GM12878 (cell line): ENCODE measurements at regions not wholly inside any gene's neighbourhood (a gene's known extent, or its start where the extent isn't known, plus 50 kb on each side); places are given as distances from the start of the nearest gene placed in this dataset.

ENCODE experiments used
- ATAC-seq: fragments of 200-7000 bp; cut with Tn5 transposase; 3 replicates; pipeline ENCODE4 v1.9.1; 2020; ENCODE audit warnings: mild to moderate bottlenecking, moderate library complexity
- BruUV-seq: library from RNA; stranded (reverse); fragments of 400-500 nt; replicated peaks from 2 replicates; lab custom pipeline; 2021; lab: Mats Ljungman, UMichigan
- CTCF ChIA-PET: fragments of 300-600 bp; sonication (Branson Sonifier 250); formaldehyde crosslinking; extraction: SDS; loops from one replicate; lab custom pipeline; 2021; ENCODE audit warnings: inconsistent platforms; lab: Yijun Ruan, JAX
- POLR2A ChIA-PET: fragments of 350-600 bp; formaldehyde crosslinking; extraction: SDS; loops from one replicate; lab custom pipeline; 2021; ENCODE audit warnings: inconsistent platforms; lab: Charles Lee
- RAD21 ChIA-PET: fragments of 300-600 bp; sonication (Branson Sonifier 250); formaldehyde crosslinking; loops from one replicate; lab custom pipeline; 2023; ENCODE audit warnings: antibody characterized with exemption; ENCODE audit not compliant: unreplicated experiment; lab: Charles Lee
- SMC1A ChIA-PET: fragments of 300-600 bp; sonication (Branson Sonifier 250); formaldehyde crosslinking; loops from one replicate; lab custom pipeline; 2023; ENCODE audit not compliant: unreplicated experiment, uncharacterized antibody; lab: Charles Lee
- DNase-seq: peaks from one replicate; pipeline ENCODE4 v3.0.0-alpha.2; 2011; ENCODE audit warnings: low read depth, low spot score
- FAIRE-seq: peaks from 3 replicates; lab custom pipeline; 2011; peaks lifted over from hg19 to GRCh38; lab: Jason Lieb, UNC
- H2AFZ ChIP-seq: 2 replicates; pipeline ENCODE4 v1.6.0; 2011; ENCODE audit warnings: low read depth, low read length, control low read depth; ENCODE audit not compliant: control insufficient read depth
- H3K27ac ChIP-seq: 2 replicates; pipeline ENCODE4 v1.5.1; 2011; ENCODE audit warnings: control low read depth; ENCODE audit not compliant: control insufficient read depth, insufficient read depth
- H3K27me3 ChIP-seq, 2 experiments: replicated peaks in 1 of 2; 2 replicates each; pipeline versions ENCODE4 v1.6.0 to v1.6.1; 2011; ENCODE audit warnings: low read length in 1 of 2; ENCODE audit not compliant: control insufficient read depth in 2 of 2, insufficient read depth in 2 of 2
- H3K36me3 ChIP-seq, 2 experiments: 2 replicates each; pipeline ENCODE4 v1.5.1; 2011; ENCODE audit warnings: low read length in 1 of 2; ENCODE audit not compliant: control insufficient read depth in 2 of 2, insufficient read depth in 2 of 2
- H3K4me1 ChIP-seq: 2 replicates; pipeline ENCODE4 v1.6.1; 2011; ENCODE audit warnings: mild to moderate bottlenecking, low read length, moderate library complexity, mixed read lengths; ENCODE audit not compliant: control insufficient read depth, insufficient read depth
- H3K4me2 ChIP-seq: 2 replicates; pipeline ENCODE4 v1.6.0; 2011; ENCODE audit warnings: control low read depth; ENCODE audit not compliant: control insufficient read depth, insufficient read depth
- H3K4me3 ChIP-seq: fragments of 200-600 bp; sonication (generic); 2 replicates; pipeline ENCODE4 v1.5.1; 2016
- H3K79me2 ChIP-seq: 2 replicates; pipeline ENCODE4 v1.6.0; 2011; ENCODE audit warnings: low read length; ENCODE audit not compliant: control insufficient read depth, insufficient read depth
- H3K9ac ChIP-seq: 2 replicates; pipeline ENCODE4 v1.8.0; 2011; ENCODE audit warnings: low read length, control low read depth, mixed read lengths; ENCODE audit not compliant: control insufficient read depth, insufficient read depth
- H3K9me3 ChIP-seq: replicated peaks from 3 replicates; pipeline ENCODE4 v1.5.1; 2011; ENCODE audit warnings: mild to moderate bottlenecking, low read length; ENCODE audit not compliant: control insufficient read depth, insufficient read depth
- H4K20me1 ChIP-seq: 2 replicates; pipeline ENCODE4 v1.6.0; 2011; ENCODE audit not compliant: control insufficient read depth, insufficient read depth
- RAD21 ChIP-seq: IDR thresholded peaks from 2 replicates; pipeline ENCODE4 v1.6.1; 2011; ENCODE audit warnings: mild to moderate bottlenecking, low read depth, low read length, moderate library complexity; ENCODE audit not compliant: insufficient read depth
- RAD51 ChIP-seq: fragments of 450-650 bp; IDR thresholded peaks from 2 replicates; pipeline ENCODE4 v1.6.1; 2016; ENCODE audit warnings: moderate library complexity, mild to moderate bottlenecking, inconsistent platforms
- RELA ChIP-seq: fragments of 450-650 bp; IDR thresholded peaks from 2 replicates; pipeline ENCODE4 v1.8.0; 2014; ENCODE audit warnings: borderline replicate concordance; ENCODE audit not compliant: partially characterized antibody
- SMARCA5 ChIP-seq: fragments of 450-650 bp; IDR thresholded peaks from 2 replicates; pipeline ENCODE4 v1.6.1; 2017; ENCODE audit warnings: mild to moderate bottlenecking
- SMC3 ChIP-seq: IDR thresholded peaks from 2 replicates; pipeline ENCODE4 v1.6.1; 2011; ENCODE audit warnings: low read length, improper control_type of control experiment, borderline replicate concordance
- TBL1XR1 ChIP-seq: IDR thresholded peaks from 2 replicates; pipeline ENCODE4 v1.6.1; 2012; ENCODE audit warnings: low read depth, low read length, improper control_type of control experiment
- WGBS: methylation state at CpG from one replicate; pipeline ENCODE4 v1.1.6; 2016; ENCODE audit warnings: low lambda C conversion rate; ENCODE audit not compliant: insufficient replicate concordance, insufficient coverage; ENCODE audit errors: missing lambda C conversion rate; 5-methylcytosine and 5-hydroxymethylcytosine counted together
- in situ Hi-C: fragments of 300-500 bp; cut with MboI; formaldehyde crosslinking; loops from 9 replicates; pipeline ENCODE4 v1.14.3; 2018; ENCODE audit warnings: mixed read lengths
- intact Hi-C: fragments of 100-400 bp; cut with micrococcal nuclease; formaldehyde crosslinking; loops from one replicate; pipeline ENCODE4 v1.14.2; 2022; ENCODE audit not compliant: unreplicated experiment
- TF ChIP-seq, protein P1 (sequence below), 3 experiments: IDR thresholded peaks in 2 of 3; conservative IDR thresholded peaks in 1 of 3; 2 replicates each; pipeline ENCODE4 v1.5.1; 2011; ENCODE audit warnings: low read depth in 3 of 3, low read length in 3 of 3, mild to moderate bottlenecking in 3 of 3, control low read depth in 2 of 3, moderate library complexity in 2 of 3, inconsistent platforms in 1 of 3, mixed read lengths in 1 of 3; ENCODE audit not compliant: control insufficient read depth in 2 of 3, insufficient read depth in 1 of 3; ENCODE audit errors: extremely low read depth in 1 of 3
- TF ChIP-seq, protein P2 (sequence below): fragments of 450-650 bp; IDR thresholded peaks from 2 replicates; pipeline ENCODE4 v1.6.1; 2017; ENCODE audit warnings: antibody characterized with exemption, mild to moderate bottlenecking, moderate library complexity
- TF ChIP-seq, protein P3 (sequence below): fragments of 150-350 bp; IDR thresholded peaks from 2 replicates; pipeline ENCODE4 v1.6.1; 2016; ENCODE audit warnings: low read depth, low read length

DNA sequence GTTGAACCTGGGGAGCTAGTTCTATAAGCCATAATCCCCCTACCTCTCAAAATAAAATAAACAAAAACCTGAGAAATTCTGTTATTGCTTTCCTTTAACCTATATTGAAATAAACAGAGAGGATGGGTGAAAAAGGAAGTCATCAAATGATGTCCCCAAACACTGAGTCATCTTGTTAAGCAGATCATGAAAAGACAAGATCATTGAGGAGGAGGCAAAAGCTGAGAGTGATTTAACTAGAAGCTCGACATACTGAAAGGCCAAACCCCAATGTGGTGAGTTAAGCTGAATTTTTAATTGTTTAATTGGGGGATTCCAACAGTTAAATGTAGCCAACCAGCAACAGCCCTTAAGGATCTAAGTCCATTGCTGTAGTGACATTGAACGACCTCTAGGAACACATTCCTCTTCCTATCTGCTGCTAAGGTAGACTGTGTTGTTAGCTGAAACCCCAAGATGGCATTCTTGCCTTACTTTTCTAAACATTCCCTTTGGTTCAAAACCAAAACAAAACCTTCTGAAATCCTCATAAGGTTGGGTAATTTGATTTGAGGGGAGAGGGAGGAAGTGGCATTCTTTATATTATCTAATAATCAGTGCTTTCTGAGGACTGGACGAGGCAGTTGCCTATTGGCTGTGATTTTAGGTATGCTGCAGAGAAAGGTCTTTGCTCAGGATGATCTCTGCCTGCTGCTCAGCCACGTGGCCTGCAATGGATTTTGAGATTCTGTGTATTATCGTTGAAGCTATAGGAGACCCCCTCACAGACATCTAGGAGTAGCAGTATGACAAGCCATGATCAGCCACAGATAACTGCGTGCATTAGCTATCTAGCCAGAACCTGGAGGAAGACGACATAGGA lies 62.7 kb upstream of the BNIP2 start:
- H3K4me2 ChIP-seq, result no peak overlapping the region
- H3K9ac ChIP-seq, result no peak overlapping the region
- no peak for DNase-seq
- H3K9me3 ChIP-seq, result no peaks in the 10 kb centered on the region
- ChIA-PET SMC1A (interaction anchor here (0.6 to 0.7 kb wide), 2 partner anchors 10 to 60 kb away, joined by 3 to 4 read pairs; no protein-coding TSS in a partner anchor), RAD21 (no interaction called here), POLR2A (no interaction called here), CTCF (interaction anchor here (1.1 to 1.7 kb wide), 2 partner anchors 60 to 575 kb away, joined by 3 to 4 read pairs; no protein-coding TSS in a partner anchor)
- ATAC-seq, result 0 out of 3 replicates have a peak, but pooled peaks have one; percentile 46
- BruUV-seq, result no TSS peak
- H3K4me3 ChIP-seq, result no peak overlapping the region
- H3K4me1 ChIP-seq, result no peaks in the 10 kb centered on the region
- in situ Hi-C loops (no loop called here), intact Hi-C loops (no loop called here)
- no peaks in the 10 kb centered on the region for H3K79me2 ChIP-seq
- H3K36me3 ChIP-seq, result no peaks in the 10 kb centered on the region
- H3K27ac ChIP-seq, result no peak overlapping the region
- no peak overlapping the region for H2AFZ ChIP-seq
- no peak for FAIRE-seq
- no peaks in the 10 kb centered on the region; a peak in 1 of 4 replicates for H3K27me3 ChIP-seq
- TF ChIP-seq SMARCA5 (no peak), SMC3 (no peak), RELA (peak; percentile 14), TBL1XR1 (no peak), RAD21 (peak; percentile 33), RAD51 (no peak)
- TF ChIP-seq, protein P1, sequence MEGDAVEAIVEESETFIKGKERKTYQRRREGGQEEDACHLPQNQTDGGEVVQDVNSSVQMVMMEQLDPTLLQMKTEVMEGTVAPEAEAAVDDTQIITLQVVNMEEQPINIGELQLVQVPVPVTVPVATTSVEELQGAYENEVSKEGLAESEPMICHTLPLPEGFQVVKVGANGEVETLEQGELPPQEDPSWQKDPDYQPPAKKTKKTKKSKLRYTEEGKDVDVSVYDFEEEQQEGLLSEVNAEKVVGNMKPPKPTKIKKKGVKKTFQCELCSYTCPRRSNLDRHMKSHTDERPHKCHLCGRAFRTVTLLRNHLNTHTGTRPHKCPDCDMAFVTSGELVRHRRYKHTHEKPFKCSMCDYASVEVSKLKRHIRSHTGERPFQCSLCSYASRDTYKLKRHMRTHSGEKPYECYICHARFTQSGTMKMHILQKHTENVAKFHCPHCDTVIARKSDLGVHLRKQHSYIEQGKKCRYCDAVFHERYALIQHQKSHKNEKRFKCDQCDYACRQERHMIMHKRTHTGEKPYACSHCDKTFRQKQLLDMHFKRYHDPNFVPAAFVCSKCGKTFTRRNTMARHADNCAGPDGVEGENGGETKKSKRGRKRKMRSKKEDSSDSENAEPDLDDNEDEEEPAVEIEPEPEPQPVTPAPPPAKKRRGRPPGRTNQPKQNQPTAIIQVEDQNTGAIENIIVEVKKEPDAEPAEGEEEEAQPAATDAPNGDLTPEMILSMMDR (IDR thresholded peaks at IDR 0.05 in 2 of 3, conservative IDR thresholded peaks at IDR 0.05 in 1 of 3; ENCODE audit: control insufficient read depth in 2 of 3, extremely low read depth in 1 of 3, insufficient read depth in 1 of 3, low read depth in 3 of 3, low read length in 3 of 3), result peak; percentile 19 to 51 (median 31); a peak in 4 of 6 replicates
- TF ChIP-seq, protein P2, sequence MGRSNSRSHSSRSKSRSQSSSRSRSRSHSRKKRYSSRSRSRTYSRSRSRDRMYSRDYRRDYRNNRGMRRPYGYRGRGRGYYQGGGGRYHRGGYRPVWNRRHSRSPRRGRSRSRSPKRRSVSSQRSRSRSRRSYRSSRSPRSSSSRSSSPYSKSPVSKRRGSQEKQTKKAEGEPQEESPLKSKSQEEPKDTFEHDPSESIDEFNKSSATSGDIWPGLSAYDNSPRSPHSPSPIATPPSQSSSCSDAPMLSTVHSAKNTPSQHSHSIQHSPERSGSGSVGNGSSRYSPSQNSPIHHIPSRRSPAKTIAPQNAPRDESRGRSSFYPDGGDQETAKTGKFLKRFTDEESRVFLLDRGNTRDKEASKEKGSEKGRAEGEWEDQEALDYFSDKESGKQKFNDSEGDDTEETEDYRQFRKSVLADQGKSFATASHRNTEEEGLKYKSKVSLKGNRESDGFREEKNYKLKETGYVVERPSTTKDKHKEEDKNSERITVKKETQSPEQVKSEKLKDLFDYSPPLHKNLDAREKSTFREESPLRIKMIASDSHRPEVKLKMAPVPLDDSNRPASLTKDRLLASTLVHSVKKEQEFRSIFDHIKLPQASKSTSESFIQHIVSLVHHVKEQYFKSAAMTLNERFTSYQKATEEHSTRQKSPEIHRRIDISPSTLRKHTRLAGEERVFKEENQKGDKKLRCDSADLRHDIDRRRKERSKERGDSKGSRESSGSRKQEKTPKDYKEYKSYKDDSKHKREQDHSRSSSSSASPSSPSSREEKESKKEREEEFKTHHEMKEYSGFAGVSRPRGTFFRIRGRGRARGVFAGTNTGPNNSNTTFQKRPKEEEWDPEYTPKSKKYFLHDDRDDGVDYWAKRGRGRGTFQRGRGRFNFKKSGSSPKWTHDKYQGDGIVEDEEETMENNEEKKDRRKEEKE, result no peak
- TF ChIP-seq, protein P3, sequence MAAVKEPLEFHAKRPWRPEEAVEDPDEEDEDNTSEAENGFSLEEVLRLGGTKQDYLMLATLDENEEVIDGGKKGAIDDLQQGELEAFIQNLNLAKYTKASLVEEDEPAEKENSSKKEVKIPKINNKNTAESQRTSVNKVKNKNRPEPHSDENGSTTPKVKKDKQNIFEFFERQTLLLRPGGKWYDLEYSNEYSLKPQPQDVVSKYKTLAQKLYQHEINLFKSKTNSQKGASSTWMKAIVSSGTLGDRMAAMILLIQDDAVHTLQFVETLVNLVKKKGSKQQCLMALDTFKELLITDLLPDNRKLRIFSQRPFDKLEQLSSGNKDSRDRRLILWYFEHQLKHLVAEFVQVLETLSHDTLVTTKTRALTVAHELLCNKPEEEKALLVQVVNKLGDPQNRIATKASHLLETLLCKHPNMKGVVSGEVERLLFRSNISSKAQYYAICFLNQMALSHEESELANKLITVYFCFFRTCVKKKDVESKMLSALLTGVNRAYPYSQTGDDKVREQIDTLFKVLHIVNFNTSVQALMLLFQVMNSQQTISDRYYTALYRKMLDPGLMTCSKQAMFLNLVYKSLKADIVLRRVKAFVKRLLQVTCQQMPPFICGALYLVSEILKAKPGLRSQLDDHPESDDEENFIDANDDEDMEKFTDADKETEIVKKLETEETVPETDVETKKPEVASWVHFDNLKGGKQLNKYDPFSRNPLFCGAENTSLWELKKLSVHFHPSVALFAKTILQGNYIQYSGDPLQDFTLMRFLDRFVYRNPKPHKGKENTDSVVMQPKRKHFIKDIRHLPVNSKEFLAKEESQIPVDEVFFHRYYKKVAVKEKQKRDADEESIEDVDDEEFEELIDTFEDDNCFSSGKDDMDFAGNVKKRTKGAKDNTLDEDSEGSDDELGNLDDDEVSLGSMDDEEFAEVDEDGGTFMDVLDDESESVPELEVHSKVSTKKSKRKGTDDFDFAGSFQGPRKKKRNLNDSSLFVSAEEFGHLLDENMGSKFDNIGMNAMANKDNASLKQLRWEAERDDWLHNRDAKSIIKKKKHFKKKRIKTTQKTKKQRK, result no peak
- H4K20me1 ChIP-seq, result no peaks in the 10 kb centered on the region
- WGBS, result 10% methylated on average over 7 of the region's 7 CpGs
